ENCODE measurements at regions not wholly inside any gene's neighbourhood (a gene's known extent, or its start where the extent isn't known, plus 50 kb on each side); places are given as distances from the start of the nearest gene placed in this dataset.

DNA sequence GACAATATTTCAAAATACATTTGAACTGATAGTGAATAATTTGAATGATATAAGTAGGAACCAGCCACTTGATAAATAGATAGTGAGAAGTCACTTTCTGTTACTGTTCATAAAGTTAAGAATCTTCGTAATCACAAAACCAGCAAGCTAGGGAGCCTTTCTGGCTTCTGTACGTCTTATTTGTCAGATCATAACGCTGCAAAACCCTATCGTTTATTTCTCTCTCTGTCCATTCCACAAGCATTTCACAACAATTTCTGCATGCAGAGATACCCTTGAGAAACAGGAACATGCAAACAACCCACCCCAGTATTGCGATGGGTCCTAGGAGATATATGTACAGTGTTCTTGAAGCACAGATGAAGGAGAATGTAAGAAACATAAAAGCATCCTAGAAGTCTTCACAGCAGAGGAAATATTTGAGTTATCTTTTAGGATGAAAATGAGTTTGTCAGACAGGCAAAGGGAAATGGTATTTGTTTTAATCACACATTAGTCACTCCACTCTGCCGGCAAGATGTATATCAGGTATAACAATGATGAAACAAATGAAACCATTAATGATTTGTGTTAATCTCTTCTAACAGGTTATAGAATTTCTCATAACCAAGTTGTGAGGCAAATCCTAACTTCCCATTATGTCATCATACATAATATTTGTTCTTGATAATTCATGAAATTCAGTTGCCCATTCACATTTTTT, 668.7 kb upstream of the FTMT start:
- ATAC-seq: no peak
- no TSS peak for BruUV-seq (replicated peaks)
- no peaks in the 10 kb centered on the region for H3K9me3 ChIP-seq (replicated peaks; ENCODE audit: control insufficient read depth, insufficient read depth, low read depth, low read length)
- no peak overlapping the region for H3K4me2 ChIP-seq (ENCODE audit: insufficient read depth, low read length)
- CTCF ChIA-PET (ENCODE audit: low intra/inter-chr PET ratio): no interaction called here
- H3K9ac ChIP-seq (ENCODE audit: insufficient read depth in 1 of 2, low read depth in 2 of 2, low read length in 2 of 2): no peak overlapping the region
- H3K4me1 ChIP-seq (replicated peaks in 1 of 2; ENCODE audit: control insufficient read depth in 2 of 2, insufficient read depth in 2 of 2, low read length in 2 of 2): no peaks in the 10 kb centered on the region
- no peak overlapping the region for H3K4me3 ChIP-seq
- in situ Hi-C loops (cut with MboI): no loop called here
- intact Hi-C loops (cut with micrococcal nuclease): no loop called here
- H3K9me1 ChIP-seq (ENCODE audit: control insufficient read depth, insufficient read depth, low read length): no peaks in the 10 kb centered on the region
- no peaks in the 10 kb centered on the region for H3K36me3 ChIP-seq (ENCODE audit: control insufficient read depth, insufficient read depth, low read length)
- no peaks in the 10 kb centered on the region for H3K27me3 ChIP-seq (ENCODE audit: control insufficient read depth in 2 of 2, insufficient read depth in 2 of 2, low read length in 2 of 2)
- no peak overlapping the region for H2AFZ ChIP-seq (ENCODE audit: low read depth, low read length)
- 0% methylated on average over 6 of the region's 6 CpGs for WGBS (ENCODE audit: insufficient coverage, low coverage, missing lambda C conversion rate)
- H3K79me2 ChIP-seq (ENCODE audit: control insufficient read depth, insufficient read depth, low read length): no peaks in the 10 kb centered on the region
- POLR2A ChIA-PET: no interaction called here
- FAIRE-seq: no peak
- no peaks in the 10 kb centered on the region for H4K20me1 ChIP-seq (replicated peaks; ENCODE audit: control insufficient read depth, insufficient read depth, low read length)
- DNase-seq (ENCODE audit: extremely low read depth in 1 of 4, low spot score in 3 of 4): no peak
- no peak overlapping the region for H3K27ac ChIP-seq (ENCODE audit: extremely low read depth, low read depth, low read length)
- no peak for TF ChIP-seq HOXB6 (CRISPR knock-in tag; IDR thresholded peaks at IDR 0.05; ENCODE audit: borderline replicate concordance)
- no peak for TF ChIP-seq HDAC2 (IDR thresholded peaks at IDR 0.05)
- TF ChIP-seq, protein P1, sequence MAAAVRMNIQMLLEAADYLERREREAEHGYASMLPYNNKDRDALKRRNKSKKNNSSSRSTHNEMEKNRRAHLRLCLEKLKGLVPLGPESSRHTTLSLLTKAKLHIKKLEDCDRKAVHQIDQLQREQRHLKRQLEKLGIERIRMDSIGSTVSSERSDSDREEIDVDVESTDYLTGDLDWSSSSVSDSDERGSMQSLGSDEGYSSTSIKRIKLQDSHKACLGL (CRISPR knock-in tag; IDR thresholded peaks at IDR 0.05; ENCODE audit: borderline replicate concordance, poor library complexity, severe bottlenecking): no peak
- TF ChIP-seq RBFOX2 (IDR thresholded peaks at IDR 0.05; ENCODE audit: low read depth, low read length): no peak
- TF ChIP-seq, protein P2, sequence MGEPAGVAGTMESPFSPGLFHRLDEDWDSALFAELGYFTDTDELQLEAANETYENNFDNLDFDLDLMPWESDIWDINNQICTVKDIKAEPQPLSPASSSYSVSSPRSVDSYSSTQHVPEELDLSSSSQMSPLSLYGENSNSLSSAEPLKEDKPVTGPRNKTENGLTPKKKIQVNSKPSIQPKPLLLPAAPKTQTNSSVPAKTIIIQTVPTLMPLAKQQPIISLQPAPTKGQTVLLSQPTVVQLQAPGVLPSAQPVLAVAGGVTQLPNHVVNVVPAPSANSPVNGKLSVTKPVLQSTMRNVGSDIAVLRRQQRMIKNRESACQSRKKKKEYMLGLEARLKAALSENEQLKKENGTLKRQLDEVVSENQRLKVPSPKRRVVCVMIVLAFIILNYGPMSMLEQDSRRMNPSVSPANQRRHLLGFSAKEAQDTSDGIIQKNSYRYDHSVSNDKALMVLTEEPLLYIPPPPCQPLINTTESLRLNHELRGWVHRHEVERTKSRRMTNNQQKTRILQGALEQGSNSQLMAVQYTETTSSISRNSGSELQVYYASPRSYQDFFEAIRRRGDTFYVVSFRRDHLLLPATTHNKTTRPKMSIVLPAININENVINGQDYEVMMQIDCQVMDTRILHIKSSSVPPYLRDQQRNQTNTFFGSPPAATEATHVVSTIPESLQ (CRISPR knock-in tag; IDR thresholded peaks at IDR 0.05): no peak
- no peak for TF ChIP-seq RBM17 (IDR thresholded peaks at IDR 0.05; ENCODE audit: borderline replicate concordance, low read depth, low read length)
- TF ChIP-seq, protein P3, sequence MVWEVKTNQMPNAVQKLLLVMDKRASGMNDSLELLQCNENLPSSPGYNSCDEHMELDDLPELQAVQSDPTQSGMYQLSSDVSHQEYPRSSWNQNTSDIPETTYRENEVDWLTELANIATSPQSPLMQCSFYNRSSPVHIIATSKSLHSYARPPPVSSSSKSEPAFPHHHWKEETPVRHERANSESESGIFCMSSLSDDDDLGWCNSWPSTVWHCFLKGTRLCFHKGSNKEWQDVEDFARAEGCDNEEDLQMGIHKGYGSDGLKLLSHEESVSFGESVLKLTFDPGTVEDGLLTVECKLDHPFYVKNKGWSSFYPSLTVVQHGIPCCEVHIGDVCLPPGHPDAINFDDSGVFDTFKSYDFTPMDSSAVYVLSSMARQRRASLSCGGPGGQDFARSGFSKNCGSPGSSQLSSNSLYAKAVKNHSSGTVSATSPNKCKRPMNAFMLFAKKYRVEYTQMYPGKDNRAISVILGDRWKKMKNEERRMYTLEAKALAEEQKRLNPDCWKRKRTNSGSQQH (CRISPR knock-in tag; IDR thresholded peaks at IDR 0.05): no peak
- TF ChIP-seq, protein P4, sequence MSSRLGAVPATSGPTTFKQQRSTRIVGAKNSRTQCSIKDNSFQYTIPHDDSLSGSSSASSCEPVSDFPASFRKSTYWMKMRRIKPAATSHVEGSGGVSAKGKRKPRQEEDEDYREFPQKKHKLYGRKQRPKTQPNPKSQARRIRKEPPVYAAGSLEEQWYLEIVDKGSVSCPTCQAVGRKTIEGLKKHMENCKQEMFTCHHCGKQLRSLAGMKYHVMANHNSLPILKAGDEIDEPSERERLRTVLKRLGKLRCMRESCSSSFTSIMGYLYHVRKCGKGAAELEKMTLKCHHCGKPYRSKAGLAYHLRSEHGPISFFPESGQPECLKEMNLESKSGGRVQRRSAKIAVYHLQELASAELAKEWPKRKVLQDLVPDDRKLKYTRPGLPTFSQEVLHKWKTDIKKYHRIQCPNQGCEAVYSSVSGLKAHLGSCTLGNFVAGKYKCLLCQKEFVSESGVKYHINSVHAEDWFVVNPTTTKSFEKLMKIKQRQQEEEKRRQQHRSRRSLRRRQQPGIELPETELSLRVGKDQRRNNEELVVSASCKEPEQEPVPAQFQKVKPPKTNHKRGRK (tag; IDR thresholded peaks at IDR 0.05): no peak
- no peak for TF ChIP-seq NFE2 (IDR thresholded peaks at IDR 0.05; ENCODE audit: low read depth)
- TF ChIP-seq ZC3H8 (IDR thresholded peaks at IDR 0.05): no peak
- no peak for TF ChIP-seq ZNF57 (CRISPR knock-in tag; IDR thresholded peaks at IDR 0.05)
- no peak for TF ChIP-seq RBM25 (IDR thresholded peaks at IDR 0.05; ENCODE audit: low read depth, low read length, severe bottlenecking)
- no peak for TF ChIP-seq SIN3B (IDR thresholded peaks at IDR 0.05; ENCODE audit: low read depth)
- TF ChIP-seq GTF2F1 (IDR thresholded peaks at IDR 0.05; ENCODE audit: low read depth, low read length): no peak
- no peak for TF ChIP-seq ETS2 (tag; IDR thresholded peaks at IDR 0.05; ENCODE audit: borderline replicate concordance, poor library complexity, severe bottlenecking)

Data from K562 (cell line).